C4-2B (cell line): ENCODE measurements at regions not wholly inside any gene's neighbourhood (a gene's known extent, or its start where the extent isn't known, plus 50 kb on each side); places are given as distances from the start of the nearest gene placed in this dataset.

Experiments used
- ZFX ChIP-seq: fragments of 450-650 bp; IDR thresholded peaks from 2 replicates; pipeline ENCODE4 v1.6.1; 2017
- TF ChIP-seq, protein P1 (sequence below): fragments of 450-650 bp; conservative IDR thresholded peaks from 2 replicates; pipeline ENCODE4 v1.5.1; 2017; ENCODE audit warnings: mild to moderate bottlenecking

- TF ChIP-seq, protein P1, sequence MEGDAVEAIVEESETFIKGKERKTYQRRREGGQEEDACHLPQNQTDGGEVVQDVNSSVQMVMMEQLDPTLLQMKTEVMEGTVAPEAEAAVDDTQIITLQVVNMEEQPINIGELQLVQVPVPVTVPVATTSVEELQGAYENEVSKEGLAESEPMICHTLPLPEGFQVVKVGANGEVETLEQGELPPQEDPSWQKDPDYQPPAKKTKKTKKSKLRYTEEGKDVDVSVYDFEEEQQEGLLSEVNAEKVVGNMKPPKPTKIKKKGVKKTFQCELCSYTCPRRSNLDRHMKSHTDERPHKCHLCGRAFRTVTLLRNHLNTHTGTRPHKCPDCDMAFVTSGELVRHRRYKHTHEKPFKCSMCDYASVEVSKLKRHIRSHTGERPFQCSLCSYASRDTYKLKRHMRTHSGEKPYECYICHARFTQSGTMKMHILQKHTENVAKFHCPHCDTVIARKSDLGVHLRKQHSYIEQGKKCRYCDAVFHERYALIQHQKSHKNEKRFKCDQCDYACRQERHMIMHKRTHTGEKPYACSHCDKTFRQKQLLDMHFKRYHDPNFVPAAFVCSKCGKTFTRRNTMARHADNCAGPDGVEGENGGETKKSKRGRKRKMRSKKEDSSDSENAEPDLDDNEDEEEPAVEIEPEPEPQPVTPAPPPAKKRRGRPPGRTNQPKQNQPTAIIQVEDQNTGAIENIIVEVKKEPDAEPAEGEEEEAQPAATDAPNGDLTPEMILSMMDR = no peak
- TF ChIP-seq ZFX = no peak
Measured at GRCh38 chr1:199774433-199775089, 252.9 kb upstream of the NR5A2 start.
